Fibroblast of villous mesenchyme (primary cell): ENCODE measurements at regions not wholly inside any gene's neighbourhood (a gene's known extent, or its start where the extent isn't known, plus 50 kb on each side); places are given as distances from the start of the nearest gene placed in this dataset.

Experiments used
- DNase-seq: peaks from one replicate; pipeline ENCODE4 v3.0.0-alpha.2; 2010; ENCODE audit warnings: low read depth
- H3K4me3 ChIP-seq: 2 replicates; pipeline ENCODE4 v1.5.1; 2011; ENCODE audit warnings: low read depth, mild to moderate bottlenecking, low read length
- CTCF ChIP-seq: IDR thresholded peaks from 2 replicates; pipeline ENCODE4 v1.5.1; 2012; ENCODE audit warnings: low read depth, mild to moderate bottlenecking, low read length; ENCODE audit not compliant: insufficient read depth

- no peak for TF ChIP-seq CTCF
- no peak for DNase-seq
- H3K4me3 ChIP-seq, result no peak overlapping the region
Measured at GRCh38 chr2:71853858-71854257, 293.8 kb downstream of the CYP26B1 start.

GRCh38 chr2:71852141-71852711 lies 295.4 kb downstream of the CYP26B1 start:
- H3K4me3 ChIP-seq, result no peak overlapping the region
- no peak for TF ChIP-seq CTCF
- DNase-seq, result no peak

- no peak for DNase-seq
- H3K4me3 ChIP-seq, result no peak overlapping the region
- TF ChIP-seq CTCF, result no peak
Measured at GRCh38 chr2:71851094-71851750, 296.4 kb downstream of the CYP26B1 start.

- DNase-seq, result no peak
Measured at GRCh38 chr2:71850306-71850801, 297.3 kb downstream of the CYP26B1 start.

GRCh38 chr2:71849607-71850305 lies 297.9 kb downstream of the CYP26B1 start:
- no peak for DNase-seq
- no peak for TF ChIP-seq CTCF
- no peak overlapping the region for H3K4me3 ChIP-seq

More at GRCh38 chr2:71850306-71850801, 297.3 kb downstream of the CYP26B1 start:
- H3K4me3 ChIP-seq, result no peak overlapping the region
- TF ChIP-seq CTCF, result no peak

GRCh38 chr2:71849111-71849510 lies 298.6 kb downstream of the CYP26B1 start:
- TF ChIP-seq CTCF, result no peak
- H3K4me3 ChIP-seq, result no peak overlapping the region
- no peak for DNase-seq
